IMR-90 (cell line): ENCODE measurements at regions not wholly inside any gene's neighbourhood (a gene's known extent, or its start where the extent isn't known, plus 50 kb on each side); places are given as distances from the start of the nearest gene placed in this dataset.

Experiments
- CHD1 ChIP-seq: IDR thresholded peaks from 2 replicates; pipeline ENCODE4 v1.6.1; 2012; ENCODE audit warnings: low read depth, low read length, improper control_type of control experiment
- CTCF ChIP-seq: conservative IDR thresholded peaks from 2 replicates; pipeline ENCODE4 v1.5.1; 2012; ENCODE audit warnings: mild to moderate bottlenecking, low read depth, low read length, improper control_type of control experiment
- NFE2L2 ChIP-seq: fragments of 150-350 bp; IDR thresholded peaks from 2 replicates; pipeline ENCODE4 v1.6.1; 2016; ENCODE audit warnings: low read depth, mild to moderate bottlenecking, low read length
- POLR2A ChIP-seq: IDR thresholded peaks from 2 replicates; pipeline ENCODE4 v1.6.1; 2012; ENCODE audit warnings: mild to moderate bottlenecking, low read depth, low read length
- SMC3 ChIP-seq: fragments of 150-350 bp; IDR thresholded peaks from 2 replicates; pipeline ENCODE4 v1.6.1; 2016; ENCODE audit warnings: low read depth, mild to moderate bottlenecking, antibody characterized with exemption, low read length, moderate library complexity
- TF ChIP-seq, protein P1 (sequence below): fragments of 150-350 bp; IDR thresholded peaks from 2 replicates; pipeline ENCODE4 v1.6.1; 2017; ENCODE audit warnings: mild to moderate bottlenecking, antibody characterized with exemption, low read length, low read depth

GRCh38 chr13:107836685-107837084, 378.7 kb downstream of the LIG4 start:
- TF ChIP-seq, protein P1, sequence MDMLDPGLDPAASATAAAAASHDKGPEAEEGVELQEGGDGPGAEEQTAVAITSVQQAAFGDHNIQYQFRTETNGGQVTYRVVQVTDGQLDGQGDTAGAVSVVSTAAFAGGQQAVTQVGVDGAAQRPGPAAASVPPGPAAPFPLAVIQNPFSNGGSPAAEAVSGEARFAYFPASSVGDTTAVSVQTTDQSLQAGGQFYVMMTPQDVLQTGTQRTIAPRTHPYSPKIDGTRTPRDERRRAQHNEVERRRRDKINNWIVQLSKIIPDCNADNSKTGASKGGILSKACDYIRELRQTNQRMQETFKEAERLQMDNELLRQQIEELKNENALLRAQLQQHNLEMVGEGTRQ = no peak
- no peak for TF ChIP-seq CTCF
- TF ChIP-seq CHD1 = no peak
- TF ChIP-seq POLR2A = no peak
- no peak for TF ChIP-seq NFE2L2
- no peak for TF ChIP-seq SMC3
